GM12878 (cell line): ENCODE measurements at regions not wholly inside any gene's neighbourhood (a gene's known extent, or its start where the extent isn't known, plus 50 kb on each side); places are given as distances from the start of the nearest gene placed in this dataset.
A peak's percentile ranks its signal among the peaks of the same experiment; 100 is the strongest.

ENCODE experiments used
- ATAC-seq: fragments of 200-7000 bp; cut with Tn5 transposase; 3 replicates; pipeline ENCODE4 v1.9.1; 2020; ENCODE audit warnings: mild to moderate bottlenecking, moderate library complexity
- BruUV-seq: library from RNA; stranded (reverse); fragments of 400-500 nt; replicated peaks from 2 replicates; lab custom pipeline; 2021; lab: Mats Ljungman, UMichigan
- CTCF ChIA-PET: fragments of 300-600 bp; sonication (Branson Sonifier 250); formaldehyde crosslinking; extraction: SDS; loops from one replicate; lab custom pipeline; 2021; ENCODE audit warnings: inconsistent platforms; lab: Yijun Ruan, JAX
- POLR2A ChIA-PET: fragments of 350-600 bp; formaldehyde crosslinking; extraction: SDS; loops from one replicate; lab custom pipeline; 2021; ENCODE audit warnings: inconsistent platforms; lab: Charles Lee
- RAD21 ChIA-PET: fragments of 300-600 bp; sonication (Branson Sonifier 250); formaldehyde crosslinking; loops from one replicate; lab custom pipeline; 2023; ENCODE audit warnings: antibody characterized with exemption; ENCODE audit not compliant: unreplicated experiment; lab: Charles Lee
- SMC1A ChIA-PET: fragments of 300-600 bp; sonication (Branson Sonifier 250); formaldehyde crosslinking; loops from one replicate; lab custom pipeline; 2023; ENCODE audit not compliant: unreplicated experiment, uncharacterized antibody; lab: Charles Lee
- DNase-seq: peaks from one replicate; pipeline ENCODE4 v3.0.0-alpha.2; 2011; ENCODE audit warnings: low read depth, low spot score
- FAIRE-seq: peaks from 3 replicates; lab custom pipeline; 2011; peaks lifted over from hg19 to GRCh38; lab: Jason Lieb, UNC
- H2AFZ ChIP-seq: 2 replicates; pipeline ENCODE4 v1.6.0; 2011; ENCODE audit warnings: low read depth, low read length, control low read depth; ENCODE audit not compliant: control insufficient read depth
- H3K27ac ChIP-seq: 2 replicates; pipeline ENCODE4 v1.5.1; 2011; ENCODE audit warnings: control low read depth; ENCODE audit not compliant: control insufficient read depth, insufficient read depth
- H3K27me3 ChIP-seq, 2 experiments: replicated peaks in 1 of 2; 2 replicates each; pipeline versions ENCODE4 v1.6.0 to v1.6.1; 2011; ENCODE audit warnings: low read length in 1 of 2; ENCODE audit not compliant: control insufficient read depth in 2 of 2, insufficient read depth in 2 of 2
- H3K36me3 ChIP-seq, 2 experiments: 2 replicates each; pipeline ENCODE4 v1.5.1; 2011; ENCODE audit warnings: low read length in 1 of 2; ENCODE audit not compliant: control insufficient read depth in 2 of 2, insufficient read depth in 2 of 2
- H3K4me1 ChIP-seq: 2 replicates; pipeline ENCODE4 v1.6.1; 2011; ENCODE audit warnings: mild to moderate bottlenecking, low read length, moderate library complexity, mixed read lengths; ENCODE audit not compliant: control insufficient read depth, insufficient read depth
- H3K4me2 ChIP-seq: 2 replicates; pipeline ENCODE4 v1.6.0; 2011; ENCODE audit warnings: control low read depth; ENCODE audit not compliant: control insufficient read depth, insufficient read depth
- H3K4me3 ChIP-seq: fragments of 200-600 bp; sonication (generic); 2 replicates; pipeline ENCODE4 v1.5.1; 2016
- H3K79me2 ChIP-seq: 2 replicates; pipeline ENCODE4 v1.6.0; 2011; ENCODE audit warnings: low read length; ENCODE audit not compliant: control insufficient read depth, insufficient read depth
- H3K9ac ChIP-seq: 2 replicates; pipeline ENCODE4 v1.8.0; 2011; ENCODE audit warnings: low read length, control low read depth, mixed read lengths; ENCODE audit not compliant: control insufficient read depth, insufficient read depth
- H3K9me3 ChIP-seq: replicated peaks from 3 replicates; pipeline ENCODE4 v1.5.1; 2011; ENCODE audit warnings: mild to moderate bottlenecking, low read length; ENCODE audit not compliant: control insufficient read depth, insufficient read depth
- H4K20me1 ChIP-seq: 2 replicates; pipeline ENCODE4 v1.6.0; 2011; ENCODE audit not compliant: control insufficient read depth, insufficient read depth
- BHLHE40 ChIP-seq, 2 experiments: fragments of 450-650 bp in 1 of 2; IDR thresholded peaks; 2 replicates each; pipeline ENCODE4 v1.6.1; 2011 to 2017; ENCODE audit warnings: low read depth in 2 of 2, borderline replicate concordance in 1 of 2, improper control_type of control experiment in 1 of 2, low read length in 1 of 2, mild to moderate bottlenecking in 1 of 2
- PAX5 ChIP-seq: IDR thresholded peaks from 2 replicates; pipeline ENCODE4 v1.6.1; 2011; ENCODE audit warnings: low read depth, low read length, borderline replicate concordance
- POLR2A ChIP-seq: IDR thresholded peaks from 2 replicates; pipeline ENCODE4 v1.6.1; 2011; ENCODE audit warnings: low read depth, mild to moderate bottlenecking, low read length
- POU2F2 ChIP-seq: IDR thresholded peaks from 3 replicates; pipeline ENCODE4 v1.6.1; 2011; ENCODE audit warnings: low read depth, mild to moderate bottlenecking, low read length, borderline replicate concordance
- RB1 ChIP-seq: fragments of 450-650 bp; formaldehyde crosslinking; IDR thresholded peaks from 2 replicates; pipeline ENCODE4 v1.6.1; 2017; ENCODE audit warnings: mild to moderate bottlenecking, borderline replicate concordance
- STAT3 ChIP-seq: IDR thresholded peaks from 2 replicates; pipeline ENCODE4 v1.6.1; 2011; ENCODE audit warnings: low read depth, low read length, improper control_type of control experiment
- WGBS: methylation state at CpG from one replicate; pipeline ENCODE4 v1.1.6; 2016; ENCODE audit warnings: low lambda C conversion rate; ENCODE audit not compliant: insufficient replicate concordance, insufficient coverage; ENCODE audit errors: missing lambda C conversion rate; 5-methylcytosine and 5-hydroxymethylcytosine counted together
- in situ Hi-C: fragments of 300-500 bp; cut with MboI; formaldehyde crosslinking; loops from 9 replicates; pipeline ENCODE4 v1.14.3; 2018; ENCODE audit warnings: mixed read lengths
- intact Hi-C: fragments of 100-400 bp; cut with micrococcal nuclease; formaldehyde crosslinking; loops from one replicate; pipeline ENCODE4 v1.14.2; 2022; ENCODE audit not compliant: unreplicated experiment

- no peak for TF ChIP-seq RB1
Measured at GRCh38 chr2:129709001-129709955, 270.2 kb upstream of the RAB6C start (continued).

- 22% methylated on average over 16 of the region's 16 CpGs for WGBS
- H3K27me3 ChIP-seq, result no peaks in the 10 kb centered on the region; a peak in 1 of 4 replicates
Measured at GRCh38 chr2:129709956-129710598, 269.4 kb upstream of the RAB6C start.

More at GRCh38 chr2:129709956-129710598, 269.4 kb upstream of the RAB6C start:
- SMC1A ChIA-PET, result no interaction called here
- no peak for FAIRE-seq
- no TSS peak for BruUV-seq
- DNase-seq, result no peak
- Histone ChIP-seq H3K9ac (no peak overlapping the region), H3K27ac (no peak overlapping the region), H3K4me1 (no peaks in the 10 kb centered on the region), H3K36me3 (no peaks in the 10 kb centered on the region), H4K20me1 (no peaks in the 10 kb centered on the region), H3K4me2 (no peak overlapping the region), H2AFZ (no peak overlapping the region), H3K79me2 (no peaks in the 10 kb centered on the region), H3K9me3 (no peaks in the 10 kb centered on the region), H3K4me3 (no peak overlapping the region)
- POLR2A ChIA-PET, result no interaction called here
- intact Hi-C loops, result no loop called here
- RAD21 ChIA-PET, result no interaction called here
- in situ Hi-C loops, result no loop called here
- CTCF ChIA-PET, result no interaction called here
- ATAC-seq, result no peak
- TF ChIP-seq PAX5, result no peak
- peak in 1 of 2 experiments; percentile 39; a peak in 1 of 4 replicates for TF ChIP-seq BHLHE40 (IDR thresholded peaks at IDR 0.05; ENCODE audit: borderline replicate concordance in 1 of 2, low read depth in 2 of 2, low read length in 1 of 2)
- TF ChIP-seq POU2F2, result no peak
- no peak for TF ChIP-seq POLR2A
- no peak for TF ChIP-seq STAT3
